ENCODE measurements at regions not wholly inside any gene's neighbourhood (a gene's known extent, or its start where the extent isn't known, plus 50 kb on each side); places are given as distances from the start of the nearest gene placed in this dataset.
"Not testable (repeated sequence)": the region's sequence is repeated elsewhere in the genome, so short reads cannot be mapped to it uniquely, and the experiment has no call there.

DNA sequence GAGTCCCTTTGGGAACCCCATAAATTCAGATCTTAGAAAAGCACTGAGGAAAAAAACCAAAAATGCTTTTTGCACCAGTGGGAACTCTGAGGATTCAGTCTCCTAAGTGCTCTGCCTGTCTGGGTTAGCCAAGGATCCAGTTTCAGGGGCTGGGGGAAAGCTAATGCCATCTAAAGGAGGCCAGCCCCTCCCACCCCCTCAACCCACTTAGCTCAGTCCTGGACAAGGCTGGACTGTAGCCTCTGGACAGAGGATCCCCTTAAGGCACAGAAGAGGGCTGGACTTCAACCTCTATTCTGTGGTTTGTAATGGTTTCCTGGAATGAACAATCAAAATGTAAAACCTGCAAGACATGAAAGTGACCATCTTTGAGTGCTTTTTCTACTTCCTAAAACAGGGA is 356.1 kb upstream of the ZFHX3 start:
- peaks cover 6% of the 10 kb centered on the region for H3K27me3 Mint-ChIP-seq
- peaks cover 4% of the 10 kb centered on the region for H3K9me3 Mint-ChIP-seq
- H3K4me1 Mint-ChIP-seq (ENCODE audit: unreplicated experiment) = peaks cover 28% of the 10 kb centered on the region
- H3K27ac Mint-ChIP-seq = no peak overlapping the region
- H3K36me3 Mint-ChIP-seq = no peaks in the 10 kb centered on the region
- no peak overlapping the region for H3K4me3 Mint-ChIP-seq
- TF ChIP-seq, protein P1, sequence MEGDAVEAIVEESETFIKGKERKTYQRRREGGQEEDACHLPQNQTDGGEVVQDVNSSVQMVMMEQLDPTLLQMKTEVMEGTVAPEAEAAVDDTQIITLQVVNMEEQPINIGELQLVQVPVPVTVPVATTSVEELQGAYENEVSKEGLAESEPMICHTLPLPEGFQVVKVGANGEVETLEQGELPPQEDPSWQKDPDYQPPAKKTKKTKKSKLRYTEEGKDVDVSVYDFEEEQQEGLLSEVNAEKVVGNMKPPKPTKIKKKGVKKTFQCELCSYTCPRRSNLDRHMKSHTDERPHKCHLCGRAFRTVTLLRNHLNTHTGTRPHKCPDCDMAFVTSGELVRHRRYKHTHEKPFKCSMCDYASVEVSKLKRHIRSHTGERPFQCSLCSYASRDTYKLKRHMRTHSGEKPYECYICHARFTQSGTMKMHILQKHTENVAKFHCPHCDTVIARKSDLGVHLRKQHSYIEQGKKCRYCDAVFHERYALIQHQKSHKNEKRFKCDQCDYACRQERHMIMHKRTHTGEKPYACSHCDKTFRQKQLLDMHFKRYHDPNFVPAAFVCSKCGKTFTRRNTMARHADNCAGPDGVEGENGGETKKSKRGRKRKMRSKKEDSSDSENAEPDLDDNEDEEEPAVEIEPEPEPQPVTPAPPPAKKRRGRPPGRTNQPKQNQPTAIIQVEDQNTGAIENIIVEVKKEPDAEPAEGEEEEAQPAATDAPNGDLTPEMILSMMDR (conservative IDR thresholded peaks at IDR 0.05) = no peak
- no peak for DNase-seq (ENCODE audit: extremely low spot score, unreplicated experiment)

DNA sequence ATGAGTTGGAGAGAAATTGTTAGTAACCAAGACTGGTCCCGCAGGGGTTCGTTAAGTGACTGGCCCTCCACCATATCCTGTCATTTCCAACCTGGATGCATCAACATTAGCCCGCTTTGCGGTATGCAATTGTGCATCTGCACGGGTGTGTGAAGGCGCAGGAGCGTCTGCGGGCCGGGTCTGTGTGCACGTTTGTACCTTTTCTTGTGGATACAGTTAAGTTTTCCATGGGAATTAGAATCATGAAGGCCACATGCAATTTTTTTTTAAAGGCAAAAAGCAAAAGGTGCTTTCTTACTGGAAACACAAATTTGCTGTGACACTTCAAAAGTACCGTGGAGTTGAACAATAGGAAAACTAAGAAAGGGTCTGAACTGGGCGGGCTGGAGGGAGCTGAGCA is 355.4 kb upstream of the ZFHX3 start:
- Mint-ChIP-seq H3K27ac (no peak overlapping the region), H3K27me3 (peaks cover 6% of the 10 kb centered on the region), H3K36me3 (no peaks in the 10 kb centered on the region), H3K4me1 (ENCODE audit: unreplicated experiment) (peaks cover 28% of the 10 kb centered on the region), H3K9me3 (peaks cover 4% of the 10 kb centered on the region), H3K4me3 (no peak overlapping the region)
- TF ChIP-seq, protein P1 (conservative IDR thresholded peaks at IDR 0.05) = no peak
- DNase-seq (ENCODE audit: extremely low spot score, unreplicated experiment) = no peak

DNA sequence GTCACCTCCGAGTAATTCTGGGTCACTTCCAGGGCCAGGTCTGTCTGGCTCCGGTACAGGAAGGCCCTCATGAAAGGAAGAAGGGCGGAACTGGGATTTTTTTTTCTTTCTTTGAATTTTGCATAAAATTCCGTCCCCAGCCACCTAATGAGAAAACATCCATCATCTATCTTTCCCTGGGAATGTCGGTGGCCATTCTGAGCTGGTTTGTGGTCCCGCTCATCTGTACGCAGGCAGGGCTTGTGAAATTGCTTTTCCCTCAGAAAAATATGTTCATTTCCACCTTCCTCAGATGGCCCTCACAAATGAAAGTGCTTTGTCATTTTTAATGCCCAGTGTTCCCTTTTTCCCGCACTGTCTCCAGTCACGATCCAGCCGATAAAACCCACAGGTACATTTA is 353.0 kb upstream of the ZFHX3 start:
- no peaks in the 10 kb centered on the region for H3K36me3 Mint-ChIP-seq
- peaks cover 3% of the 10 kb centered on the region for H3K27me3 Mint-ChIP-seq
- no peak overlapping the region for H3K27ac Mint-ChIP-seq
- TF ChIP-seq, protein P1 (conservative IDR thresholded peaks at IDR 0.05) = no peak
- peaks cover 32% of the 10 kb centered on the region for H3K4me1 Mint-ChIP-seq (ENCODE audit: unreplicated experiment)
- no peak overlapping the region for H3K4me3 Mint-ChIP-seq
- no peak for DNase-seq (ENCODE audit: extremely low spot score, unreplicated experiment)
- H3K9me3 Mint-ChIP-seq = peaks cover 4% of the 10 kb centered on the region

DNA sequence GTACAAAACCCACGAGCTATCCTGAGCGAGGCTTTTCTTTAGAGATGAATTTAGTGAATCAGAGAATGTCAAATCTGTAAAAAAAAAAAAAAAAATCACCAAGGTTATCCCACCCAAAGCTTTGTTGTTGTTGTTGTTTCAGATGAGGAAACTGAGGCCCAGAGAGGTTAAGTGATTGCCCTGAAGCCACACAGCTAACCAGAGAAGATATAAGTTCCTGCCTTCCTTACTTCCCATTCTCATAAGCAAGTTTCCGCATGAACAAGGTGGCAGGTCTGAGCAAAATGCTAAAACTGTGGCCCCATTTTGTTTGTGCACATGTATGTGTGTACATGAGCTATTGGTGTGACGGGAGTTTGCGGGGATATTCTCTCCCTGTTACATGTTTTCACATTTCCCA is 352.1 kb upstream of the ZFHX3 start:
- Mint-ChIP-seq H3K4me1 (ENCODE audit: unreplicated experiment) (peaks cover 32% of the 10 kb centered on the region), H3K27me3 (peaks cover 3% of the 10 kb centered on the region), H3K4me3 (no peak overlapping the region), H3K9me3 (peaks cover 4% of the 10 kb centered on the region), H3K27ac (no peak overlapping the region), H3K36me3 (no peaks in the 10 kb centered on the region)
- TF ChIP-seq, protein P1 (conservative IDR thresholded peaks at IDR 0.05) = no peak
- DNase-seq (ENCODE audit: extremely low spot score, unreplicated experiment) = no peak

DNA sequence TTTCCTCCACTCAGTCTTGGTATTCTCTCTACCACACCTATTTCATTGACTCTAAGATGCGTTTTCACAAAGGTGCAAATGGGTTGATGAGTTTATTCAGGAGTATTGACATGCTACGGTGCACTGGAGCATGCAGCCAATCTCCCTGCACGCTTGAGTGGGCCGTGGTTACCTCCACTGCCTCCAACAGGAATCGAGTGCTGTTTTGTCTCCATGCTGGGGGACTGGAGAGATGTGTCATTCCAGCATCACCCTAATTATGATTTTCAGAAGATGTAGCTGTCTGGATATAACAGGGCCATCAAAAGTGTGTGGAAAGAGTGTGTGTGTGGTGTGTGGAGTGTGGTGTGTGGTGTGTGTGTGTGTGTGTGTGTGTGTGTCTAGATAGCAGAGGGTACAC is 351.6 kb upstream of the ZFHX3 start:
- DNase-seq (ENCODE audit: extremely low spot score, unreplicated experiment) = no peak
- no peak overlapping the region for H3K27ac Mint-ChIP-seq
- H3K4me1 Mint-ChIP-seq (ENCODE audit: unreplicated experiment) = peaks cover 27% of the 10 kb centered on the region
- H3K36me3 Mint-ChIP-seq = no peaks in the 10 kb centered on the region
- H3K27me3 Mint-ChIP-seq = peaks cover 3% of the 10 kb centered on the region
- peaks cover 4% of the 10 kb centered on the region for H3K9me3 Mint-ChIP-seq
- TF ChIP-seq, protein P1 (conservative IDR thresholded peaks at IDR 0.05) = no peak
- H3K4me3 Mint-ChIP-seq = no peak overlapping the region

DNA sequence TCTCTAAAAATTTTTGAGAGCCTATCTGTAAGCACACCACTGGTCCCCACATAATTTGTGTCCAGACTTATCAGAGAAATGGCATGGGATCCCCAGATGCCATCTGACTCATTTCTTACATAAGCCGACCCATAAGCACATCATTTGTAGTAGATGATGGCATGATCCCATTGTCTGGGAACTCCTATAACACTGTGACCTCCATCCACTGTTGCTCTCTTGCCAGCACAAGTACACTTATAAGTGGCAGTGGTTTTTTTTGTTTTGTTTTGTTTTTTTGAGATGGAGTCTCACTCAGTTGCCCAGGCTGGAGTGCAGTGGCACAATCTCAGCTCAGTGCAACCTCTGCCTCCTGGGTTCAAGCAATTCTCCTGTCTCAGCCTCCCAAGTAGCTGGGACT is 350.7 kb upstream of the ZFHX3 start:
- not testable (repeated sequence) for H3K27me3 Mint-ChIP-seq; H3K4me3 Mint-ChIP-seq; H3K9me3 Mint-ChIP-seq; H3K36me3 Mint-ChIP-seq; DNase-seq (ENCODE audit: extremely low spot score, unreplicated experiment); H3K27ac Mint-ChIP-seq
- peaks cover 21% of the 10 kb centered on the region for H3K4me1 Mint-ChIP-seq (ENCODE audit: unreplicated experiment)
